ENCODE measurements at regions not wholly inside any gene's neighbourhood (a gene's known extent, or its start where the extent isn't known, plus 50 kb on each side); places are given as distances from the start of the nearest gene placed in this dataset.

GRCh38 chrX:76228499-76228898, 55.6 kb downstream of the PBDC1 start:
- intact Hi-C loops (cut with micrococcal nuclease): no loop called here

GRCh38 chrX:76248901-76249300, 76.0 kb downstream of the PBDC1 start:
- intact Hi-C loops (cut with micrococcal nuclease): no loop called here

DNA sequence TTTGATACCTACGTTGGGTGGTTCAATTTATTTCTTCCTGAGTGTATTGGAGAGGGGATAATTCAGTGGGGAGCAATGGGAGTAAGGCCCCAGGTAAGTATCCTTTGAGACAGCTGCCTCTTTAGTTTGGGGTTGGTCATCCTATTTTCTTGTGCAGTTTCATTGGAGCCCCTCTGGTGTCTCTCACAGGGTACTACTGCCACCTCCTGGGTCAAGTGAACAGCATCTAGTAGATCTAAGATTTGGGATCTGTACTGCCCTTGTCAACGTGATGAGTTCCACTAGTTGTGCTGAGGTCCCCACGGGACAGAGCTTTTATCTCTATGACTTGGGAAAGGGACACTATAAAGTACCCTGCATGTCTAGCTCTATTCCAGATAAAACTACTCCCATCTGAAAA, 80.6 kb downstream of the PBDC1 start:
- intact Hi-C loops (cut with micrococcal nuclease): loop anchor here (5.0 to 10.0 kb wide), 2 partner anchors 79 to 106 kb away; partner anchors contain the start of gene PBDC1

- intact Hi-C loops (cut with micrococcal nuclease): loop anchor here (5.0 kb wide), 1 partner anchor 1618 kb away; the partner anchor contains the start of genes COX7B and MAGT1
Observed at GRCh38 chrX:76279007-76279406, 106.1 kb downstream of the PBDC1 start.

All from T-helper 2 cell treated with Interferon-gamma antibody and Interleukin-4, amounts not matched to agents 100 ng/mL and 5 ng/mL, for 36 hours (primary cell).